Left renal pelvis (tissue), 4 donors: ENCODE measurements at regions not wholly inside any gene's neighbourhood (a gene's known extent, or its start where the extent isn't known, plus 50 kb on each side); places are given as distances from the start of the nearest gene placed in this dataset.

ENCODE experiments used
- DNase-seq, 4 donors: peaks; one replicate each; pipeline ENCODE4 v3.0.0-alpha.2; 2013; ENCODE audit warnings: low read depth in 4 of 4, low spot score in 3 of 4

DNA sequence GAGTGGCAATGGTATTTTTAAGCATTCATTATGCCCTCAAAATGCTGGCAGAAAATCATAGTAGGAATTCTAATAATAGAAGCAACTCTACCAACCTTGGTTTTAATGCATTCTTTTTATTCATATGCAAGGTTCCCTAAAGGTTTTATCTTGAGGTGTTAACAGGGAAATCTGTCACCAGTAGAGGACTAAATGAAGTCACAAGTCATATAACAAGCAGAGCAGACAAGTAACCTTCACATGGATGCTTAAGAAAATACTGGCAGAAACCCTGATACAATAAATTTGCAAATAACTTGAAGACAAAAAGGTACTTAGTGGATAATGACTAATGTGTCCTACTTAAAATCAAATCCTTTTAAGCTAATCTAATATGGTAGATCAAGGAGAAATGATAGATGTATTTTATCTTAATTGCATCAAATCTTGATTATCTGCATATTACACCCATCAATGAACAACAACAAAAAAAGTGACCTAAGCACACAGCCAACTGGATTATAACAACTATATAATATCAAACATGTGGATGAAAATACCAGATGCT, 73.3 kb downstream of the RFC3 start:
- DNase-seq, result no peak

DNA sequence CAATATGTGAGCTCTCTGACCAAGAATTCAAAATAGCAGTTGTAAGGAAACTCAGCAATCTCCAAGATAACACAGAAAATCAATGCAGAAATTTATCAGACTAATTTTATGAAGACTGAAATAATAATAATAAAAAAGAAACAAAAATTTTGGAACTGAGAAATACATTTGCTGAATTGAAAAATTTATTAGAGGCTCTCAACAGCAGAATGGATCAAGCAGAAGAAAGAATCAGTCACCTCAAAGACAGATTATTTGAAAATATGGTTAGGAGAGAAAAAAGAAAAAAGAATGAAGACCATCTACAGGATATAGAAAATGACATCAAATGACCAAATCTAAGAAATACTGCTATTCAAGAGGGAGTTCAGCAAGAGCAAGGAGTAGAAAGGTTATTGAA, 75.6 kb downstream of the RFC3 start:
- no peak for DNase-seq

- DNase-seq, result no peak
These were observed 86.5 kb downstream of the RFC3 start for GRCh38 chr13:33904431-33904830.

DNA sequence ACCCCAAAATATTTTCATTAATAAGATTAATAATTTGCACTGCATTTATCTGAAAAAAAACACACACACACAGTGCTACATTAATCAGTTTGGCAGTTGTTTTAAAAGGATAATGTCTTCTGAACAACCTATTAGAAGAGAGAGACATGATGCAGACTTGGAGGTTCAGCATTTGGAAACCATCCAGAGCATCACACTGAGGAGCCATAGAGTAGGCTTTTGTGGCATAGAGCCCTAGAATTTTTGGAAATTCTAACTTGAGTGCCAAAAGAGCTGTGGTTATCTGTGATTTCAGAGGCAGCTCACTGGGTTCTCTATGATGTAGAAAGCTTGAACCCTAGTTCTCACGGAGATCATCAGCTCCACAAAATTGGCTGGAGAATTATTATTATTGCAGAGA, 90.2 kb downstream of the RFC3 start:
- DNase-seq, result no peak

- DNase-seq, result no peak
These were observed 92.3 kb downstream of the RFC3 start for GRCh38 chr13:33910255-33910654.

- no peak for DNase-seq
These were observed 93.6 kb downstream of the RFC3 start for GRCh38 chr13:33911521-33911920.

DNA sequence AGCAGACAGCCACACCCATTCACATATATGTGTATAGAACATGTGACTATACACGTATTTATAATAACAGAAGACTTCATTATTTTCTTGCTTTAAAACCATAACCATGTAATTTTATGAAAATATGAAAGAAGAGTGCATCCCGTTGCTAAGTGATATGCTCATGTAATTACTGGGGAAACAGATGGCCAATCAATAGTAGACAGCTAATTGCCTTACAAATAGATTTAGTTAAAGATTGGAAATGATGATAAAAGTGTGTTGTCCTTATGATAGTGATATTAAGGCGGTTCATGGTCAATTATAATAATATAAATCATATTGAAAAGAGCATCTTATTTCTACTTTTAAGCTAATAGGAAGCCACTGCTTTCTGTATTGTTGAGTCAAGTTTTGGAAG, 95.9 kb downstream of the RFC3 start:
- no peak for DNase-seq

DNA sequence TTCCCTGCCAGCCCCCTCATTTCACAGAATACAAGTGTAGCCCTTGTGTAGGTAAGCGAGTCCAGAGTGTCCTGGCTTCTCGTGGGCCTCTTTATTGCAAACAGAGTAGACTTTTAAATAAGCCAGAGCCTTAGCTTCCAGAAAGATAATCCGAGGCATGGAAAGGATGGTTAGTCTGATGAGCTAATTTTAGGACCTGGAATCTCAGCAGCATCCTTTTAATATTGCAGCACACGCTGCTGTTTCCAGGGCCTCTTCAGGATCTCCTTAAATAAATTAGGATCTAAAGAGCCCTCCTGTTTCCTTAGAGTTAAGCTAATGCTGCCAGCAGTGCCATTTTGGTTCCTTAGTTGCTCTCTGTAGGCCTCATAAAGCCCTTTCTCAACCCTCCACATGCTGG, 99.2 kb downstream of the RFC3 start:
- no peak for DNase-seq

DNA sequence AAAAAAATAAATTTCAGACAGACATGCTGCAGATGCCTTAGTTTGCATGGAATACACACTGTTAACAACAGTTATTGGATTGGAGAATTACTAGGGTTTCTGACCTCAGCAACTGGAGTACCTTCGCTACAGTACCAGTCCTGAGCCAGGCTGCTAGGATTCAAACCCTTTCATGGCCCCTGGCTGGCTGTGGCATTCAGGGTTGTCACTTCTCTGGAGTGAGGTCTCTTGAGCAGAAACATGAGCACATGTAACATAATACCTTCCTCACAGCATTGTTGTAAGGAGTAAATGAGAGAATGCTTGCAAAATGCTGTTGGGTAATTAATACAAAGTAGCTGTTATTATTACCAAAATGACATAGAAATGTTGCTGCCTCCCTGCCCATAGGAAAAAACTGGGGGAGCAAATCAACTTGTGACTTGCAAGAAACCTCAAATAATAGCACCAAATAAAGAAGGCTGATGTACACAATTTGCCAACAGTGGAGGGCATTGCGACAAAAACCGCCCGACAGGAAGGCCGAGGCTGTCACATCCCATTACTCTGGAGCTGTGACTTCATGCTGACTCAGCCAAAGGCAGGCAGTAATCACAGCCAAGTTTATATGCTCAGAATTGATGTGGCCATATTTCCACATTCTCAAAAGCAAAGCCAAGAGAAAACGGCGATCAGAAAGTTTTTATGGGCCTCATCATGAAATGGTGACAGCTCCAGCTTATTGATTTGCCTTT, 100.4 kb downstream of the RFC3 start:
- DNase-seq, result peak; percentile 8 to 45 (median 18)

DNA sequence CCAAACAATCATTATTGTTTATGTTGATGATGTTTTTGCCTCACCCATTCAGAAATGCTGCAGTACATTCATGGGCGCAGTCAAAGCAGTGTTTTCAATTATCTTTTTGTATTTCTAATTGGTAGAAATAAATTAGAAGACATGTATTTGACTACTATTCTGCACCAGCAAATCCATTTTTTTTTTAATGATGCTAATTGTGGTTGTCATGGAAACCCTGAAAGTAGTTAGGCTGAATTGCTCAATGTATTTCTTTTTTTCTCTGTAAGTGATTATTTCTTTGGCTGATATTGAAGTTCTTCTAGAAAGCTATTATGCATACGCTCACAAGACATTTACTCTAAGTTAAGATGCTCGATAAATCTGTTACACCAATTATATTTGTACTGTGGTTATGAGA, 101.2 kb downstream of the RFC3 start:
- DNase-seq, result no peak

GRCh38 chr13:33925563-33925962, 107.6 kb downstream of the RFC3 start:
- no peak for DNase-seq

DNA sequence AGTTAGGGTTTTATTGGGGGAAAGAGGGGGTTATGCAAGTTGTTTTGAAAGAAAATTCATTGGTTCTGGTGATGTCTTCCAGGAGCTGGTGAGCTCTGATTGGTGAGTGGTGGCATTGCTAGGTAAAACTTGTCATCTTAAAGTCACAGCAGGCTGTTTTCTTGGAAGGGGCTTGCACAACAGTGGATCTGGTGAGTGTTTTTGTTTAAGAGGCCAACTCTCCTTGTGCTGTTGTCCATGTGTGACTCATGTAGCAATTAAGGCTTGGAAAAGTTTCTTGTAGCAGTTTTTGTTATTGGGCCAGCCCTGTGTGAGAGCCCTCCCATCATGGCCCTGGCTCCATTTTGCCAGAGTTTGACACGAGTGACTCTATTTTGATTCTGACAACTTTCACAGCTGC, 109.4 kb downstream of the RFC3 start:
- DNase-seq, result no peak

DNA sequence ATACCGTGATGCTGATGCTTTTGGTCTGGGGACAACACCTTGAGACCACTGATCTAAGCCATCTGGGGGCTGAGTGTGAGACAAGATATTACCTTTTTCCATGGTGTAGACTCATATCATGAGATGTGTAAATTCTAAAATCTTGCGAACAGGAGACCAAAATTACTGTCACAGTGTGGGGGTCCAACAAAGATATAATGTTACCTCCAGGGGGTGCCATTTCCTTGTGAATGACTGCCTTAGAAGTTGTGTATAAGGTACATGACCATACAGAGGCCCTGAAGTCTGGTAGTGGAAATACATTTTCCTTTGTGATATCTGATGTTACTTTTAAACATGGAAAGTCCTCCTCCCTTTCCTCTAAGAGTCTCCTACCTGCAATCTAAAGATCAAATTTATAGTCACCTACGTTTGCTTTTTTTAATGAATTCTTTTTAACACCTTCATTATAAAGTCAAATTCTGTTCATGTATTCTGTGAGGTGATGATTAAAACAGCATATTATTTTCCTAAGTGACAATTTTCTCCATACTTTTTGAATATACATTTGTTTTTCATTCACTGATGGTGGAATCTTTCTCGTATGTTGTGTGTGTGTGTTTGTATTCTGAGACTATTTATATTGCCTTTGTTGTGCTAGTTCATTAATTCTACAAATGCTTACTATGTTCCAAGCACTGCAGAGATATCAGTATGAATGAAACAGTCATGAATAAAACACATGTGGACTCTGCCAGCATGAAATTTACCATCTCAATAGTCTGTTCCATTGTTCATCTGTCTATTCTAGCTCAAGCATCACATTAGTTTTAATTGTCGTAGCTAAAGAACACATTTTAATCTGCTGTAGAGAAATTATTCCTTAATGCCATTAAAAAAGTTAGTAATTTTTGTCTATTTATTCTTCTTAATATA, 113.7 kb downstream of the RFC3 start:
- peak; percentile 12 to 39 (median 20) for DNase-seq

DNA sequence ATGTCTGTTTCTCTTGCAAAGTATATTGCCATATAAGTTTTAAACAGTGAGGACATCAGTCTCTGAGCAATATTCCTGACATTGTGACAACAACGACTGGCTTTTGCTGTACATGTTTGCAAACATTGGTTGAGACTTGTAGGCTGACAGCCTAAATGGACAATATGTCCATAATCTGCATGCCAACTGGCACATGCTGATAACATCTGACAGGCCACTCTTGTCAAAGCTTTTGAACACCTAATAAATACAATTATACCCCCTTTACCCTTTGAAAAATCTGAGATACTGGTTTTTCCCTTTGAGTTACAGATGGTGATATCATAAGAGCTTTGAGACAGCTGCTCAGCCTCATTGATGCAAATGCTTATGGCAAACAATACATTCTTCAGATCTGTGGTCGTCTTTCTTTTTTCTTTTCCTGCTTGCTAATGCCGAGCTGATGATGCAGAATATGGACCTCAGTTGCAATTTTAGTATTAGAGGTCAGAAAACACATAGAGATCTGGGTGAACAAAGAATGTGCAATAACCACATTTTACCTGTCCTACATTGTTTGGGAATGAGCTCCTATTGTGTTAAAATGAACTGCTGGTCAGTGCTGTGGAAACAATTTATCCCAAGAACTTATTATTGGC, 114.9 kb downstream of the RFC3 start:
- no peak for DNase-seq

DNA sequence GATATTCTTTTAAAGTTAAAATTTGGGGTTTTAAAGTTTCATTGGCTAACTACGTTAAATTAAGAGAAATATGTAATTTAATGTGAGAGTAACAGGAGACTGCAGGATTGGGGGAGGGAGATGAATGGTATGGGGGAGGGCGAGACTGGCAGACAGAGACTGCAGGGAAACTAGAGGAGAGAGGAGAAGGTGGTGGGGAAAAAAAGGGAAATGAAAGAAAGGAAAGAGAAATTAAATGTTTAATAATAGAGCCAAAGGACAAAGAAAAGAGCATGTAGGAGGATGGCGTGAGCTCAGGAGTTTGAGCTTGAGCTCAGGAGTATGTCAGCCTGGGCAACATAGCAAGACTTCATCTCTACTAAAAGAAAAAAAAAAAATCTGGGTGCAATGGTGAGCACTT, 115.9 kb downstream of the RFC3 start:
- DNase-seq, result no peak

- DNase-seq, result no peak
These were observed 116.4 kb downstream of the RFC3 start for GRCh38 chr13:33934343-33934742.

GRCh38 chr13:33934951-33935371, 117.0 kb downstream of the RFC3 start:
- no peak for DNase-seq

DNA sequence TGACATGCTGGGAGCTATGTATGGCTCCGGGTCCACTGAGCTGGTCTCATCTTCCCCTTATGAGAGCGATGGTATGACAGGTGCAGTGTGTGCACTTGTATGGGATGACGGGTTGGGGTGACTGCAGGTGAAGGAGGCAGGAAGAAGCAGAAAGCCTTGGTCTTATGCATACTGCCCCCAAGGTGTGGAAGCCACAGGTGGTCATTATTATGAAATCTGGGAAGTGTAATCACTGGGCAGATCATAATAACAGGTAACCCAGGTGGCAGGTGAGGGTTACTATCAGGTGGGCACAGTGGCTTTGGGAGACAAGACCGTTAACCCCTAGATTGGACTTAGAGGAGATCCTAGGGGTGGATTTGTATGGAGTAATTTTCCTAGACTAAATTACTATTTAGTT, 118.0 kb downstream of the RFC3 start:
- DNase-seq, result no peak

DNA sequence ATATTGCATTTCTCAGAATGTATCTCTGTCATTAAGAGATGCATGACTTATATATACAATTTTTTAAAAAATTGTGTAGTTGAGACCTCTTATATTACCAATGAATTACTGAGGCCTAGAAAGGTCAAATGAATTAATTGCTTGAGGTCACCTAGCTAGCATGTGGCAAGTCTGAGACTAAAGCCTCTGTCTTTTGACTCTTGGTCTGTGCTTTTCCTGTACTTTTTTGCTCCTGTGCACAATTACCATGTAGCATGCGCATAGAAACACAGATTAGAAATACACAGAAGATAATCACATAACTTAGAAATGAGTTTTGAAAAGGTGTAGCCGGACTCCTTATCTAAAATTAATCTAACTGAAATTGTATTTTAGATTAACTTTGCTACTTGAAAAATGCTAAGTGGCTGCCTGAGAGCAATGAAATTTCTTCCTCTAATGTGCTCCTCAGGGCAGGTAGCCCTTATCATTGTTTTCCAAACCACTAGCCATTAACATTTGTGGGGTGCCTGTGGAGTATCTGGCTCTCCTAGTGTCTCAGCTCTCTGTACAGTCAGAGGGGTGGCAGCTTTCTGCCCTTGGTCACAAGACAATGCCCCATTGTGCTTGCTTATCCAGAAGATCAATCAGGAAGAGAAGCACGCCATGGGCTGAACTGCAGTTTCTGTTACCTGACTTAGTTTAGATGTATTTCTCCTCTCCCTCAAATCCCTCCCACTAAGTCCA, 119.6 kb downstream of the RFC3 start:
- DNase-seq, result no peak

DNA sequence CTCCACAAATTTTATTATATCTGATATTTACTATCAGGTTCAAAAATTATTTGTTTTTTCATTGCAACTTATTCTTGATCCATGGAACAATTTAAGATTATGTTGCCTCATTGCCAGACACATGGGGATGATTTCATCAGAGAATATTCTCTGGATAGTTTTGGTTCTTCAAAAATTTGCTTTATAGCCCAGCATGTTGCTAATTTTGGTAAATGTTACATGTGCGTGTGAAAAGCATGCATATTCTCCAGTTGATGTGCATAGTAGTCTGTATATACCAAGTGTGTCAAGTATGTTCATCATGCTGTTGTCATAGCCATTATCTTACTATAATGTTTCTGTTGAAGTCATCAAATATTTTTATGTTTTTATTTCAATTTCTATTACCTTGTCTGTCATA, 122.3 kb downstream of the RFC3 start:
- DNase-seq, result no peak

GRCh38 chr13:33940898-33941297, 122.9 kb downstream of the RFC3 start:
- DNase-seq, result no peak
